HAP-1 (cell line): ENCODE measurements at regions not wholly inside any gene's neighbourhood (a gene's known extent, or its start where the extent isn't known, plus 50 kb on each side); places are given as distances from the start of the nearest gene placed in this dataset.
A peak's percentile ranks its signal among the peaks of the same experiment; 100 is the strongest.

Experiments
- DNase-seq, 2 experiments: peaks; one replicate each; pipeline ENCODE4 v3.0.0-alpha.2; 2016 to 2020; ENCODE audit warnings: low spot score in 2 of 2
- H3K27me3 ChIP-seq: fragments of 250-450 bp; sonication (Bioruptor Pico); 2 replicates; pipeline ENCODE4 v1.5.1; 2020; ENCODE audit warnings: low read depth, mild to moderate bottlenecking, moderate library complexity
- H3K36me3 ChIP-seq: fragments of 250-450 bp; sonication (Bioruptor Pico); replicated peaks from 2 replicates; pipeline ENCODE4 v1.5.1; 2020; ENCODE audit warnings: mild to moderate bottlenecking
- H3K4me1 ChIP-seq: fragments of 250-450 bp; sonication (Bioruptor Pico); 2 replicates; pipeline ENCODE4 v1.5.1; 2020; ENCODE audit warnings: mild to moderate bottlenecking
- H3K4me3 ChIP-seq: fragments of 250-450 bp; sonication (Bioruptor Pico); 2 replicates; pipeline ENCODE4 v1.5.1; 2020; ENCODE audit warnings: mild to moderate bottlenecking, moderate library complexity
- H3K9me3 ChIP-seq: fragments of 250-450 bp; sonication (Bioruptor Pico); 2 replicates; pipeline ENCODE4 v1.5.1; 2020; ENCODE audit warnings: mild to moderate bottlenecking, moderate library complexity
- in situ Hi-C: fragments of 300-500 bp; cut with MboI; formaldehyde crosslinking; loops from 3 replicates; pipeline ENCODE4 v1.14.3; 2020; ENCODE audit warnings: low sequenced_read_pairs, inconsistent platforms, mixed read lengths

DNA sequence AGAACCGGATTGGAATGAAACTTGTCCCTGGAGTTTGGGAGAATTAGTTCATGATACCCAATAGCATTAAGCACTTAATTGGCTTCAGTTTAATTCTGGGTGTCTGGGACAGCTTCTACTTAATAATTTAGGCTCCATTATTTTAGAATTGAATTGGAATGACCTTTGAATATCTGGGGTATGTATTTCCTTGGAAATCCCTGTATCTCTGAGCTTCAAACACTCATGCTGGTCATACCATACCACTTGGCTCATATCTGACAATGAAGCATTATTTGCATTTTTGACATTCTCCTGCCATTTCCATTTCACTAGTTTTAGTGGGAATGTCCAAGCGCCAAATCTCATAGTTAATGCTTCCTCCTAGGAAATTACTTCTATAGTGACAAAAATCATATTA lies 393.1 kb downstream of the DIPK2A start:
- DNase-seq, result no peak
- in situ Hi-C loops, result no loop called here
- Histone ChIP-seq H3K9me3 (0 out of 2 replicates have a peak, but pooled peaks cover 2% of the 10 kb centered on the region), H3K36me3 (no peaks in the 10 kb centered on the region), H3K4me3 (no peak overlapping the region), H3K27me3 (no peaks in the 10 kb centered on the region), H3K4me1 (peaks cover under 1% of the 10 kb centered on the region; the same call in 1 of the 2 replicates)

- DNase-seq, result peak in 1 of 2 experiments; percentile 22
- Histone ChIP-seq H3K9me3 (0 out of 2 replicates have a peak, but pooled peaks cover 2% of the 10 kb centered on the region), H3K4me3 (no peak overlapping the region), H3K36me3 (no peaks in the 10 kb centered on the region), H3K27me3 (no peaks in the 10 kb centered on the region), H3K4me1 (peaks cover 7% of the 10 kb centered on the region)
- in situ Hi-C loops, result no loop called here
Measured at GRCh38 chr3:144369129-144369879, 397.7 kb downstream of the DIPK2A start.

- Histone ChIP-seq H3K4me1 (peaks cover 3% of the 10 kb centered on the region), H3K9me3 (no peaks in the 10 kb centered on the region), H3K36me3 (no peaks in the 10 kb centered on the region), H3K4me3 (no peak overlapping the region), H3K27me3 (no peaks in the 10 kb centered on the region)
- in situ Hi-C loops, result no loop called here
- no peak for DNase-seq
Measured at GRCh38 chr3:144375088-144375487, 403.5 kb downstream of the DIPK2A start.

DNA sequence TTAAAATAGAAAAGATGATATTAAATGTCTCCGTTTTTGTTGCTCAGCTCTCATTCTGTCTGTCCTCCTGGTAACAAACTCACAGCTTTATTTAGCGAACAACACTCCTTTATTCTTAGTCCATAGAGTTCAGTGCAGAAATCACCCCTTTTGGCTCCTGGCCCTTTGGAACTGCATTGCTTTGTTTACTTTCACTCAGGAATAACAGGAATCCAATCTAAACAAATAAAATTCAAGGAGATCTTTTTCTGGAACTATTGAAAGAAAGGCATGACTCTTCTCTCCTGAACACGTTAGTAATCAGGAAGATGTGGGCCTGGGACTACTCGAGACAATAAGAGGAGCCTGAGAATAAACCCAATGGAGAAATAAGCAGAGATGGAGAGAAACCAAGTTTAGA lies 409.2 kb downstream of the DIPK2A start:
- in situ Hi-C loops, result no loop called here
- no peaks in the 10 kb centered on the region for H3K36me3 ChIP-seq
- H3K9me3 ChIP-seq, result no peaks in the 10 kb centered on the region
- H3K4me1 ChIP-seq, result peaks cover 17% of the 10 kb centered on the region
- no peak for DNase-seq
- H3K27me3 ChIP-seq, result no peaks in the 10 kb centered on the region
- no peak overlapping the region for H3K4me3 ChIP-seq

DNA sequence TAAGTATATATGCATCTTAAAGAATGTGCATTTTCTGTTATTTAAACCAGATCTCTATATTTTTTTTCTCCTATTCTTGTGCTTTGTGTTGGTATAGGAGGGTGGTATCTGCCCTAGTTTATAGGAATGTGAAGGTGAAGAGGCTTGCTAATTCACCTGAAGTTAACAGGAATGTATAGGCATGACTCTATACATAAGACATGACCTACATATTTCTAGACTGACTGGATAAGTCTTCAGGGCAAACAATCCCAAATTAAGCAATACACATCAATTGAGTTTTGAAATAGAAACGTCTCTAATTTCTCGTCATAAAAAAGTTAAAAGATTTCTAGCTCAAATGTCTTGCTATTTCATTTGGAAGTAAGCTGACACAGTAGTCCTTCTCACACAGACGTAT lies 410.0 kb downstream of the DIPK2A start:
- DNase-seq, result no peak
- Histone ChIP-seq H3K4me1 (peaks cover 17% of the 10 kb centered on the region), H3K27me3 (no peaks in the 10 kb centered on the region), H3K36me3 (no peaks in the 10 kb centered on the region), H3K4me3 (no peak overlapping the region), H3K9me3 (no peaks in the 10 kb centered on the region)
- in situ Hi-C loops, result no loop called here

GRCh38 chr3:144384241-144384979 lies 412.8 kb downstream of the DIPK2A start:
- Histone ChIP-seq H3K4me3 (no peak overlapping the region), H3K36me3 (no peaks in the 10 kb centered on the region), H3K9me3 (no peaks in the 10 kb centered on the region), H3K27me3 (no peaks in the 10 kb centered on the region), H3K4me1 (peaks cover 17% of the 10 kb centered on the region)
- in situ Hi-C loops, result no loop called here
- DNase-seq, result no peak

GRCh38 chr3:144390786-144391185 lies 419.2 kb downstream of the DIPK2A start:
- Histone ChIP-seq H3K4me3 (no peak overlapping the region), H3K4me1 (no peaks in the 10 kb centered on the region), H3K27me3 (no peaks in the 10 kb centered on the region), H3K36me3 (no peaks in the 10 kb centered on the region), H3K9me3 (no peaks in the 10 kb centered on the region)
- in situ Hi-C loops, result no loop called here
- DNase-seq, result no peak

- Histone ChIP-seq H3K4me3 (no peak overlapping the region), H3K27me3 (no peaks in the 10 kb centered on the region), H3K36me3 (no peaks in the 10 kb centered on the region), H3K4me1 (no peaks in the 10 kb centered on the region), H3K9me3 (no peaks in the 10 kb centered on the region)
- DNase-seq, result no peak
- in situ Hi-C loops, result no loop called here
Measured at GRCh38 chr3:144391236-144391635, 419.6 kb downstream of the DIPK2A start.

- in situ Hi-C loops, result no loop called here
- no peaks in the 10 kb centered on the region for H3K36me3 ChIP-seq
- H3K4me1 ChIP-seq, result no peaks in the 10 kb centered on the region
- no peak overlapping the region for H3K4me3 ChIP-seq
- no peak for DNase-seq
- no peaks in the 10 kb centered on the region for H3K27me3 ChIP-seq
- 0 out of 2 replicates have a peak, but pooled peaks cover under 1% of the 10 kb centered on the region for H3K9me3 ChIP-seq
Measured at GRCh38 chr3:144394032-144394431, 422.4 kb downstream of the DIPK2A start.

- in situ Hi-C loops, result no loop called here
- 0 out of 2 replicates have a peak, but pooled peaks cover 6% of the 10 kb centered on the region for H3K9me3 ChIP-seq
- H3K4me3 ChIP-seq, result no peak overlapping the region
- no peaks in the 10 kb centered on the region for H3K27me3 ChIP-seq
- H3K4me1 ChIP-seq, result no peaks in the 10 kb centered on the region
- no peaks in the 10 kb centered on the region for H3K36me3 ChIP-seq
- no peak for DNase-seq
Measured at GRCh38 chr3:144402430-144402829, 430.8 kb downstream of the DIPK2A start.

GRCh38 chr3:144403040-144403457 lies 431.4 kb downstream of the DIPK2A start:
- Histone ChIP-seq H3K4me1 (no peaks in the 10 kb centered on the region), H3K9me3 (0 out of 2 replicates have a peak, but pooled peaks cover 6% of the 10 kb centered on the region), H3K36me3 (no peaks in the 10 kb centered on the region), H3K4me3 (no peak overlapping the region), H3K27me3 (no peaks in the 10 kb centered on the region)
- in situ Hi-C loops, result no loop called here
- no peak for DNase-seq

DNA sequence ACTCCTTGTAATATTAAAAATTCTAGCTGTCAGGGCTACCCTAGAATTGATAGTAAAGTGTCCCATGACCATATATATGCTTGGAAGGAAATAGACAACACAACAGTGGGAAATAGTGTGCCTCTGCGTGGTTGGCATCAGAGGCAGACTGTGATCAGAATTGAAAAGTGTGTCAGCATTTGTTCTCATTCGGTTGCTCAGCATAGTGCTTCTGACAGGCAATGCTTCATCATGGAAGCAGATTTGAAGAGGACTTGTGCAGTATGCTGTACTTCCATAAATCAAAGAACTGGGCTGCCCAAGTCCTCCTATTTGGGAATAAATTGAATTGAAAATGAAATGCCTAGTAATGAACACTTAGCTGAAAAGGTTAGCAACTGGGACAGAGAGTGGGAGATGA lies 435.7 kb downstream of the DIPK2A start:
- no peaks in the 10 kb centered on the region for H3K36me3 ChIP-seq
- no peaks in the 10 kb centered on the region for H3K9me3 ChIP-seq
- H3K4me1 ChIP-seq, result no peaks in the 10 kb centered on the region
- no peaks in the 10 kb centered on the region for H3K27me3 ChIP-seq
- in situ Hi-C loops, result no loop called here
- no peak for DNase-seq
- H3K4me3 ChIP-seq, result no peak overlapping the region

GRCh38 chr3:144409319-144409718 lies 437.7 kb downstream of the DIPK2A start:
- DNase-seq, result no peak

GRCh38 chr3:144413068-144413467 lies 441.4 kb downstream of the DIPK2A start:
- no peaks in the 10 kb centered on the region for H3K4me1 ChIP-seq
- in situ Hi-C loops, result no loop called here
- no peaks in the 10 kb centered on the region for H3K27me3 ChIP-seq
- no peaks in the 10 kb centered on the region for H3K9me3 ChIP-seq
- H3K36me3 ChIP-seq, result no peaks in the 10 kb centered on the region
- H3K4me3 ChIP-seq, result no peak overlapping the region
- no peak for DNase-seq

More at GRCh38 chr3:144409319-144409718, 437.7 kb downstream of the DIPK2A start:
- Histone ChIP-seq H3K36me3 (no peaks in the 10 kb centered on the region), H3K4me1 (no peaks in the 10 kb centered on the region), H3K9me3 (no peaks in the 10 kb centered on the region), H3K4me3 (no peak overlapping the region), H3K27me3 (no peaks in the 10 kb centered on the region)
- in situ Hi-C loops, result no loop called here
